D341Med (cell line): ENCODE measurements at regions not wholly inside any gene's neighbourhood (a gene's known extent, or its start where the extent isn't known, plus 50 kb on each side); places are given as distances from the start of the nearest gene placed in this dataset.

ENCODE experiments used
- DNase-seq: peaks from one replicate; pipeline ENCODE4 v3.0.0; 2012; ENCODE audit warnings: low spot score

DNA sequence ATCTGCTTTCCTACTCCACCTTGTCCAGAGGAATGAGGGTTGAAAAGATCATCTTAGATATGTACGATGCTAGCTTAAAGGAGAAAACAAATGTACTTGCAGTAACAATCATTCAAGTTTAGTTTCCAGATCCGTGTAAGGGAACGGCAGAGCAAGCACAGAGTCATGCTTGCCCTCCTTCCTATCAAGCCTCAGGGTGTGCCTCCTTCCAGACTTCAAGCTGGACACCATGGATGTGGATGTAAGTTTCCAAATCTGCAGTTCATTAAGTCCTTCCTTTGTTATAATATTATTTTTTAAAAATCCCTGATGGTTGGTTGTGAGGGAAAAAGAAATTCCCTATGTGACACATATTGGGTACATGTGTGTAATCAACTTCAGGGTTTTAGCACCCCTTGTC lies 238.9 kb upstream of the NT5C1B start:
- no peak for DNase-seq

DNA sequence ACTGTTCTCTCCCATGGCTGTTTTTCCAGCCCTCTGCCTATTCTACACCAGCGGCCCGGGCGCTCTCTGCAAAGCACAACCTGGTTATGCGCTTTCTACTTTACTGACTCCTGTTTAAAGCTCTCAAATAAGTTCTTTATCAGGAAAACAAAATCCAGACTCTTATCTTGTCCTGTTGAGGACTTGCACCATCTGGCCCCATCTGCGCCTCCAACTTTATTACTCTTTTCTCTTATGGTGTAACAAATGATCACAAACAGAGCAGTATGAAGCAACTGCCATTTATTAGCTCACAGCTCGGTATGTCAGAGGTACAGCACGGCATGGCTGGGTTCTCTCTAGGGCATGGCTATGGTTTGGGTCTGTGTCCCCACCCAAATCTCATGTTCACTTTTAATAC lies 236.5 kb upstream of the NT5C1B start:
- no peak for DNase-seq

DNA sequence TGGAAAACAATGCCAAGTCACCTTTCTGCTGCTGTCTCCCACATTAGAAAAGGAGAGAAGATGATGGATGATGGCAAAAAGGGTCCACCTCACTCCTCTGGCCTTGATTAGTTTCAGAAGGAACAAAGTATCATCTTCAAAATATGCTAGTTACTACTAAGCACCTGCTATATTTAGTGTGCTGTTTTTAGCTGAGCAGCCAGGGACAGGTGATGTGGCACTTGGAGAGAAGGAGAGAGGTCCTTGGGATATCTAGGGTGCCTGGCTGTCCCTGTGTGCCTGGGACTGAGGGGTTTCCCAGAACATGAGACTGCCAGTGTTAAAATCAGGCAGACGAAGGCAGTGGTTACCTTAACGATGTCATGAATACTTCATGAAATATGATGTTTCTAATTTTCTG lies 235.5 kb upstream of the NT5C1B start:
- DNase-seq = no peak

DNA sequence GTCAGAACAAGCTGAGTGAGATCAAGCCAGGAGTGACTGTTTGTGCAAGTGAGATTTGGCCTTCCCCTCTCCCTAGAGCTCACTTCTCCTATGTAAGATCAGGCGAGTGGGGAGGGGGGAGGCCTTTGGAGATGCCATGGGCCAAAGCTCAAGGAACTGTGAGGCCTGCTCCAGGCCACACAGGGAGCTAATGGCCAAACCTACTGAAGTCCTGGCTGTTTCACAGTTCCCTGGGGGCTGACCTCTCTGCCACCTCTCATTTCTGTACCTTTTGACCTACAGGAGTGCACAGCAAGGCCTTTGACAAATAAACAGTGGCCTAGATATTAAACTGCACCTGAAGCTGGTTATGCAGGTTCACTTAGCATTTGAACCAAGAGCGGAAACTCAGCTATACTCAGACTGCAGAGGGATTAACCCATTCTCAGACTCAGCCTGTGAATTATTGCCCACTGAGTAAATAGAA lies 235.0 kb upstream of the NT5C1B start:
- DNase-seq = no peak

DNA sequence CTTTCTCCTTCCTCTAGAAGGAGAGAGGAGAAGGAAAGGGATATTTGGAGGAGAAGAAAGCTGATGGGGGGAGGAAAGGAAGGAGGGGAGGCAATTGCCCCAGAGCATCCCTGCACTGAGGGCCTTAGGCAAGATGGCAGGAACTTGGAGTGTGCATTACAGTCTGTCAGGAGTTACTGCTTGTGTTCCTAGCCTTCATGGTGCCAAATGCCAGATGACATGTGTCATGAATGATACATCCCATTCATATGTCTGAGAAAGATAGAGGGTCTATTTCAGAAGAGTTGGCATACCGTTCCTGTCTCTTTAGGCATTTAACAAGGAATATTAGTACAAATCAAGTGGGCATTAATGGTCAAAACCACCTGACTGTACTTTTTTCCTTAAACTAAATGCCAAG lies 232.1 kb upstream of the NT5C1B start:
- no peak for DNase-seq

DNA sequence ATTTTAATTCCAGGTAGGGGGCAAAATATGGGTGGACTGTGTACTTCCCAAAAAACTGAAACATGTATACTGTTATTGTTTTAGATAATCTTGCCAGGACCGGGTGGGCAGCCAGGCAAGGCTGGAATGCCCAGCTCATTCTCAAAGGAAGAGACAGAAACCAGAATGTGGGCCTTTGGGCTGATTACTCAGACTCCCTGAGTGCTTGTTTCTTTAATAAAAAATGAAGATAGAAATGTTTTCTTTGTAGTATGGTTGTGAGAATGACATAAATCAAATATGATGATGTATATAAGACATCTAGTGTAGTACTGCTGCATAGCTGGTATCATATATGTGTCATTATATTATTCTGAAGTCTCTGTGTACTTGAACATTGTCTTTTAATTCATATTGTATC lies 231.6 kb upstream of the NT5C1B start:
- DNase-seq = no peak

DNA sequence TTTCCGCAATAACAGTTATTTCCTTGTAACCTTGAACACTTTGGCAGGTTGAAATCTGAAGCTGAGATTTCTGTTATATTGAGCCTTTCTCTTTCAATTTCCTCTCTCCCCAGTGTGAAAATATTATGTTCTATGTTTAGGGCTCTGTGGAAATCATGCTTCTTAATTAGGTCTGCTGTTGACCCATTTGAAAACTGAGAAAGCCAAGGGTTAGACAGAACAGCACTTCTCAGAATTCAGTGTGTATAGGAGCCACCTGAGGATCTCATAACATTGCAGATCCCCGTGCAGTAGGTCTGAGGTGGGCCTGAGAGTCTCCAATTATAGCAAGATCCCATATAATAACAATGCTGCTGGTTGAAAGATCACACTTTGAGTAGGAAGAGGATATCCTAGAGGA lies 230.2 kb upstream of the NT5C1B start:
- no peak for DNase-seq

DNA sequence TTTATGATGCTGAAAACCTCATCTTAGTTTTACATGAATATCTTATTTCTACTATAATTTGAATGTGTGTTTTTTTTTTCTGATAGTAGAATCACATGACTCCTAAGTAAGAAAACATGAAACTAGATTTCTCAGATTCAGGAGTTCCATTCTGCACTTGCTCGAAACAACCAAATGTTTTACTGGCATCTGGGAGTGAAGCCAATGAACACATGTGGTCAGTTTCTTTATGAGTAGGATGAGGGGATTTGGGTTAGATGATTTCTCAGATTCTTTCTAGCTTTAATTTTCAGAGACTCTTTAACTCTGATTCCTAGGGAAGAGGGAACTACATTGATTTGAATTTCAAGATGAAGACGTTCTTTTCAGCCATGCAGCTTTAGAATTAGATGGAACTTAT lies 225.0 kb upstream of the NT5C1B start:
- DNase-seq = no peak

DNA sequence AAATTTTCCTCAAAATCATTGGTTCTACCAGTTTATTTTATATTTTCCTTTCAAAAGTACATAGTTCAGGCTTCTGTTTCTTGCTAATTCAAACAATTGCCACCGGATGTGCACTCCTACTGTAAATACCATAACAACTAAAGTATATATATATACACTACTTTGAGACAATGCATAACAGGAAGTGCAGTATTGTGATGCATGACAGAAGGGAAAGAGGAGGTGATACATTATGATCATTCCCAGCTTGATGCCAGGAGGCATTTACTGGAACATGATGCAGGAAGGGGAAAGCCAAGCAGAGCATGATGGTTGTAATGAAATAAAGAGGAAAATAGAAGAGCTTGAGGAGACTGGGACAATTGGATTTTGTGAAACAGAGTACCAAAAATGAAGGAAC lies 215.2 kb upstream of the NT5C1B start:
- no peak for DNase-seq

DNA sequence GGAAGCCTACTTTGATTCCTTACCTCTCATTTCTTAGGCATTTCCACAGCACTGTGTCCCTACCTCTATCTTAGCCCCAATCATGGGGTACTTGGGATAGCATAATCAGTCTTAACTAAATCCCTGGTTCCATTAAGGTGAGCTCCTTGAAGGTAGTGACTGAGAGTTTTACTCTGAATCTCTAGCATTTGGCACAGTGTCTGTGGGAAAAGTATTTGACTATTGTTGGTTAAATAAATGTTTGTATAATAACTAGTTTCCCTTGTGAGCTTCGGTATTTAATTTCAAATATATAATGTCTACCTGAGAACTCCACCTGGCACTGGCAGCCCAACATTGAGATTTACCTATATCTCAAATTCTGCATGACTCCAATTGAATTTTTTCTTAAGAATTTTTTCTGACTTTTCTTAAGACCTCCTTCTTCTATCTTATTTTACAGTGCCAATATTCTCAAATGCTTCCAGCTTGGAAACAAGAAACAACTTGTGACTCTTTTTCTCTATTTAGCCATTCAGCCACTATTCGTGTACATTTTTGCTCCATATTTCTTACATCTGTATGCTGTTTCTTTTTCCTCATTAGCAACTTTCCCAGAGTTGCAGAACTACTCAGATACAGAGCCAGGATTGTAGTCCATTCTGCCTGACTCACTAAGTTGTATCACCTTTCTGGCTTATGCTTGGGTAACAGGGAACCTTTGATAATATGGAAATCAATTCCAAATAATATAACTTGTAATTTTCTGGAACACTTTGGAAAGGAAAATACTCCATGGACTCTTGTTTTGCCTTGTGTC lies 214.0 kb upstream of the NT5C1B start:
- DNase-seq = no peak

DNA sequence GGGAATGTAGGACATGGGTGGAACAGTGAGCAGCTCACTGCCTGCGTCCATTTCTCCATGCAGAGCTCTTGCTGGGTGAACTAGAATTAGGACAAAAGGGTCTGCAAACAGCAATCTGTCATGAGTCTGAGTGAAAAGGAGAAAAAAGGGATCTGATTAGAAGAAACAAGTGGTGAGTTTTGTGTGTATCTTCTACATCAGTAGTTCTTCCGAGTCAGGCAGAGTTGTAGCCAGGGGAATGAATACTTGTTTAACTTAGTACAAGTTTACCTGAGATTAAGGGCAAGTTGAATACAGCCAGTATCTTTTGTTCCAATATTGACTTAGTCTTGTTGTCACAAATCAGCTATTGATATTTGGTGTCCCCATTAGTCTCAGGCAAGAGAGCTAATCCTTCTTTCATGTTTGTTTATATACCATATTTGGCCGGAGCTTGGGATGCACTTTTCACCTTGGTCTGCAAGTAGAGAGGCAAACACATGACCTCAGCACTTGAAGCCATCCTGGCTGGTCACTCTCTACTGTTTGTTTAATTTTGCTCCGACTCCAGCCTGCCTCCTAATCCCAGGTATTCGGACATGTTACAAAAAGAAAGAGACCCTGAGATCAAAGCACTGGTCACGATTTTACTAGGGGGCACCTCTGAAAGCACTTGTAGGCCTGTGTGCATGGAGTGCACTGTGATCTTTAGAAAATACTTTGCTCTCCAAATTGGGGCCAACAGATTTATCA lies 211.0 kb upstream of the NT5C1B start:
- no peak for DNase-seq

DNA sequence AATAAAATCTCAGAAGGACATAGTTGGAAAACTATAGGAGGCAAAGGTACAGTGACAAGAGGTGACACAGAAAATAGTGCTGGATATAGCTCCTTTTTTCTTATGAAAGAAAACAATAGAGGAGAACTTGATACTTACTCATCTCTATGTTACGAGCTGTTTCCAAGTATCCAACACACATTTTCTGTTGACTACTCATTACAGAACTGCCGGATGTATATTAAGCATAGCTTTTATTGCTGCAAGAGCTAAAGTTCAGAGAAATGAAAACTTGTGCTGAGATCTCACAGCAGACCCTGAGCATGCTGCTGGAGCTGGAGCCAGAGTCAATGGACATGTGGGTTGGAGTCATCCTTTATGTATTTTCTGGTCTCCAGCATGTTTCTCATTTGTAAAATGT lies 210.0 kb upstream of the NT5C1B start:
- DNase-seq = no peak

DNA sequence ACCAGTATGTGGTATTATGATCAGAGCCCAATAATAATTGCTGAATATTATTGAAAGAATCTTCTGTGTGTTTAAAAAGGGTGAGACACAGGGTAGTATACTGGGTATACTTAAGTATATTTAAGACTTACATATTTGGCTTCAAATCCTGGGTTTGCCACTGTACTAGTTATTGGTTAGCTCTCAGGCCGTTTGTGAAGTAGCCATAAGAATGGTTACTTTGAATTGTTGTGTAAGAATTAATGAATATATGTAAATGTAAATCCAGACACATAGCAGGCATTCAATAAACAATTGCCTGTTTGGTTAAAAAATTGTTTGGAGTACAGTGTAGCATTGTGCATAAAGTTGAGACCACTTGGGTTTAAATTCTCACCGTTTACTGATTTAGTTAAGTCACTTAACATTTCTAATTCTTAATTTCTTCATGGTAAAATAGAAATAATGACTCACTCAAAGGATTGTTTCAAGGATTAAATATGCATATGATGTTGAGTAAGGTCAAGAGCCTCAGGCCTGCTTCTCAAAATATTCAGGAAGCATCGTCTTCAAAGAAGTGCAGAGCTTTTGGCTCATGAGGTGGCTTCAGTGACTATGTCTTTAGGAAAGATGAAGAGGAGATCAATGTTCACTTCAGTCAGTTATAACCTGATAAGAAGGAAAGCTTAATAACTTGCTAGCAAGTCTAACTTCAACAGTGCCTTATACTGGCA lies 207.9 kb upstream of the NT5C1B start:
- no peak for DNase-seq

DNA sequence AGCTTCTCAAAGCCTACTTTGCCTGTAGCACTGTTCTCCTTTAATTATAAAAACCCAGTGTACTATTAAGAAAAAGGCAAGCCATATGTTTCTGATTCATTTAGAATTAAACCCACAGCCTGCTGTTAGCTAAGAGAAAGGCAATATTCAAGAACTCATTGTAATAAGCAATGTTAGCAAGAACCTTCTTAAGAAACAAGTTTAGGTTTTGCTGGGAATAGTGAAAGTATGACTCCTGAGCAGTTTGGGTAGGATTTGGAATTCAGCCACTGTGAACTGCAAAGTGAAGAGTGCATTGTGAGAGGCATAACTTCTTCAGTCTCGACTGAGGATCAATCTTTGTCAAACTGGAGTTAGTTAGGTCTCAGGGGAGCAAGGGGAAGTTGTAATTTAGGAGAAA lies 206.5 kb upstream of the NT5C1B start:
- no peak for DNase-seq

DNA sequence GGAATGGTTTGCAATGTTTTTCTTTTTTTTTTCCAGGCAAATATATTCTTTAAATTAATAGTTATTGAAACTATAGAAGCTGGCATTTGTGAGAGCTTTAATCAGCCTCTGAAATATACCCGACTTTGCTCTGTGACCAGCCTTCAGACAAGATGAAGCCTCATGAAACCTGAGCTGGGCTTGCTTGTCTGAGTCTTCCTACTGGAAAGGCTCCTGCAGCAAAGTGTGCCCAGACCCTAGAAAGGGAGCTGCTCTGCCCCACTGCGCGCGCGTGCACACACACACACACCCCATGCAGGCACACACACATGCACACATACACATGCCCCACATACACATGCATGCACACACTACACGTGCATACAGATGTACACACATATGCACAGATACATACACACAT lies 203.3 kb upstream of the NT5C1B start:
- no peak for DNase-seq

DNA sequence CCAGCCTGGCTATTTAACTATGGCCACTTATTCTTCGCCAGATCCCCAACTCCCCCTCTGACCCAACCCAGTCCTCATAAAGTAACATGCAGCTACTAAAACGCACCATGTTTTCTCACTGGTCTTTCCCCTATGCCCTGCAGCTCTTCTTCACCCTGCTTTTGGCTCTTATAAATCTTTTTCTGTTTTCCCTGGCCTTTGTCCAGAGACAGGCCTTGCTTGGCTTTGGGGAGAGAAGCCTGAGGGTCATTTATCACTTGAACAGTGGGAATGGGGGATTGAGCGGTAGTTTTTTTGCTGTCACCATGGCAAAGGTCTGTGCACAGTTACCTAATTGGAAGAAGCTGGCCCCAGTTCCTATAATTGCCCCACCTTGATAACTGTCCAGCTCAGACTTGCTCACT lies 202.9 kb upstream of the NT5C1B start:
- DNase-seq = no peak

DNA sequence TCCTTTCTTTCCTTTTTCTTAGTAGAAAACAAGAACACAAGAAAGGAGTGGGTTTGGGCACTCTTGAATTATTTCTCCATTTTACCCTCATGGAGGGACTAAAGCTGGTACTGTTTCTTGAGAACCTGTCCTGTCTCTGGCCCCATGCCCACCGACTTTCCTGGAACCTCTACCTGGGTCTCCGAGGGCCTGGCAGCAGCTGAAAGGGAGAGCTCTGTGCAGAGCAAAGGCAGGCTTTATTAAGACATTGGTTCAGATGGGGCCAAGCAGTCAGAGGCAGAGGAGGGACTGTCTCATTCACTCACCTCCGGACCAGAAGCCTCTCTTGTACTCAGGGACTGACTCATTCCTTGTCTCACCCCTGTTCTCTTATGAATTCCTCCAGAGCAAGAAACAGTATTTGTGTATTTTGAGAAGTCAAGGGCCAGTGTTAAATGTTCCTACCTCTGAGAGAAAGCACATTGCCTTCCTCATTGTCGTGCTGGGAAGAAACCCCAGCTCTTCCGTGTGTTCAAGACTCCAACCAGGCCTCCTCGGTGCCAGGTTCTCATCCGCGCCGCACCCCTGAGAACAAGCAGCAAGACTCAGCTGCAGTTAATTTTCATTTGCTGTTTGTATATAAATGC lies 201.9 kb upstream of the NT5C1B start:
- no peak for DNase-seq

DNA sequence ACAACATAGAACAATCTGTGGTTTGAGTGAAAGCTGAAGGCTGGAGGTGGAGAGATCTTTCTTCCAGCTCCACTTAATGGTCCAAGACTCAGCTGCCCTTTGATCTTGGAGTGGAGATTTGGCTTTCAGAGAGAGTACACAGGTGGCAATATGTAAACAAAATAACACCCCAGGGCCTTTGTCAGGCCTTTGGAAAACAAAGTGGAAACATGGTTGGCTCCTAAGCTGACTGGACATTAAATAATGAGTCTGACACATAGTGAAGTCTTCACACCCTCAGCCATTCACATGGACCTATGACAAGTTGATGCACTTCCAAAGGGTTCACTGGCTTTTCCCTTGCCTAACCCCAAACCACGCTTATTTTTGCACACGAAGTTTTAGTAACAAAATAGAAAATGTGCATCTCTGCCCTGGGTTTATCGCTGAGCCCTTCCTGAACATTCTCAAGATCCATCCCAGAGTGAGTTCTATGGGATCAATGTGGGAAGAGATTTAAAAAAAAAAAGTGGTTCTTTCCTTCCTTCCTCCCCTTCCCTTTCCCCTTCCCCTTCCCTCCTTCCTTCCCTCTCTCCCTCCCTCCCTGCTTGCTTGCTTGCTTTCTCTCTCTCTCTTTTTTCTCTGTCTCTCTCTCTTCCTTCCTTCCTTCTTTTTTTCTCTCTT lies 201.3 kb upstream of the NT5C1B start:
- DNase-seq = no peak

DNA sequence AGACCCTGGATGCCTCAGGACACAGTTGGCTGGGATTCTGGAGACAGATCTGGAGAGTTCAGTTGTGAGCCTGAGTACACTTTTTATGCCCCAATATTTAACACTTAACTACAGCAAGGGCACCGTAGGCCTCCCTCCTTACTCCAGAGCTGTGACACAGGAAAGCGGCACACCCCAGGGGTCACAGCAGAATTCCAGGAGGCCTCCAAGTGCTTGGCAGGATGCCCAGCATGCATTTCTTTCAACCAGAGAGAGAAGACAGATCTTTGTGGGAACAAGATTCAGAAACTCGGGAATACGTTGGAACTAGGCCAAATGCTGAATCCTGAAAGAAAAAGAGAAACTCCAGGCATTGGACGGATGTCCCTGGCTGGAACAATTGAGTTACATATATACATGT lies 199.2 kb upstream of the NT5C1B start:
- no peak for DNase-seq

DNA sequence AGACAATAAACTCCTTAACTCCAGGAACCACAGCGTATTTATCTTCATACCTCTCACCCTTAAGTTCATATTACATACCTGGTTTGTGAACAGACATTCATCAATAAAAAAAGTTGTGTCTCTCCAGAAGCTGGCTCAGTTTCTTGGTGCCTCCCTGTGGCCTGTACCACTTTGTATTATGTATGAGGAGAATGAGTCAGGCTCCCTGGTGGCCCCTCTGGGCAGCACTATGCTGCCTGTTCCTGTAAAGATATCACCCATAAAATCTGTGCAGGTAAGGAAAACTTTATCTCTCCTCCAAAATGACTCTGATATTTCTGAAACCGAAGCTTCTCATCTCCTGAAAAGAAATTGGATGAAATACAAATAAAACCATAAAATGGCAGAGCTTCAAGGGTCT lies 198.4 kb upstream of the NT5C1B start:
- DNase-seq = no peak

DNA sequence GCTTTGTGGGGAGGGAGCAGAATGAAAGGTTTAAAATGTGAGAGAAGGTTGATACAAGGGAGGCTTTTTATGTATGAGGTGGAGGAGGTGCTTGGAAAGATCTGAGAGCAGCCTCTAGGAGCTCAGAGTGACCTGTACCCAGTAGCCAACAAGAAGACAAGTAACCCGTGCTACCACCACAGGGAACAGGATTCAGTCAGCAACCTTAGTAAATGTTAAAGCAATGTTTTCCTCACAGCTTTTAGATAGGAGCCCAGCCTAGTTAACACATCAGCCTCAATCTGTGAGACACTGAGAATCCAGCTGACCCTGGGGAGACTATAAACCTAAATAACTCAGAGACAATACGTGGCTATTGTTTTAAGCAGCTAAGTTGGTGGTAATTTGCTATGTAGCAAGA lies 194.9 kb upstream of the NT5C1B start:
- DNase-seq = no peak
